GM23338 (cell line): ENCODE measurements at regions not wholly inside any gene's neighbourhood (a gene's known extent, or its start where the extent isn't known, plus 50 kb on each side); places are given as distances from the start of the nearest gene placed in this dataset.

Source experiments
- ATAC-seq: fragments of 200-7000 bp; cut with Tn5 transposase; 3 replicates; pipeline ENCODE4 v1.9.1; 2020
- DNase-seq: peaks from one replicate; pipeline ENCODE4 v3.0.0-alpha.2; 2015; ENCODE audit warnings: low spot score
- H2AFZ ChIP-seq: fragments of 200-600 bp; sonication (generic); 2 replicates; pipeline ENCODE4 v1.8.0; 2016; ENCODE audit warnings: antibody characterized with exemption, mild to moderate bottlenecking, moderate library complexity
- H3F3A ChIP-seq: fragments of 200-600 bp; sonication (generic); replicated peaks from 2 replicates; pipeline ENCODE4 v1.8.0; 2017; ENCODE audit warnings: antibody characterized with exemption, mixed run types, low read depth
- H3K27ac ChIP-seq: fragments of 200-600 bp; sonication (generic); 2 replicates; pipeline ENCODE4 v1.6.1; 2016; ENCODE audit warnings: low read depth
- H3K27me3 ChIP-seq: fragments of 200-600 bp; sonication (generic); 2 replicates; pipeline ENCODE4 v1.8.0; 2016; ENCODE audit warnings: mild to moderate bottlenecking, mixed run types, moderate library complexity; ENCODE audit not compliant: insufficient read depth
- H3K36me3 ChIP-seq: fragments of 200-600 bp; sonication (generic); 2 replicates; pipeline ENCODE4 v1.8.0; 2016; ENCODE audit warnings: mild to moderate bottlenecking; ENCODE audit not compliant: insufficient read depth
- H3K4me1 ChIP-seq: fragments of 200-600 bp; sonication (generic); 2 replicates; pipeline ENCODE4 v1.8.0; 2016; ENCODE audit warnings: mild to moderate bottlenecking, moderate library complexity; ENCODE audit not compliant: insufficient read depth
- H3K4me2 ChIP-seq: fragments of 200-600 bp; sonication (generic); 2 replicates; pipeline ENCODE4 v1.7.1; 2017; ENCODE audit warnings: mixed run types
- H3K4me3 ChIP-seq: fragments of 200-600 bp; sonication (generic); 2 replicates; pipeline ENCODE4 v1.6.1; 2016; ENCODE audit warnings: mixed run types
- H3K79me2 ChIP-seq: fragments of 200-600 bp; sonication (generic); replicated peaks from 2 replicates; pipeline ENCODE4 v1.8.0; 2017; ENCODE audit warnings: mild to moderate bottlenecking; ENCODE audit not compliant: insufficient read depth
- H3K9me2 ChIP-seq: fragments of 200-600 bp; sonication (generic); 2 replicates; pipeline ENCODE4 v1.8.0; 2017; ENCODE audit not compliant: insufficient read depth
- H4K20me1 ChIP-seq: fragments of 200-600 bp; sonication (generic); replicated peaks from 2 replicates; pipeline ENCODE4 v1.8.0; 2017; ENCODE audit warnings: mild to moderate bottlenecking; ENCODE audit not compliant: insufficient read depth
- H3K27ac Mint-ChIP-seq: 2 replicates; pipeline ENCODE4 v1.8.0; 2020; ENCODE audit warnings: inconsistent platforms, mild to moderate bottlenecking, moderate library complexity, mixed read lengths
- H3K27me3 Mint-ChIP-seq: 3 replicates; pipeline ENCODE4 v1.8.0; 2022; ENCODE audit warnings: low read depth, mild to moderate bottlenecking, moderate library complexity, mixed read lengths, inconsistent platforms; ENCODE audit not compliant: insufficient read depth, poor library complexity
- H3K36me3 Mint-ChIP-seq: 3 replicates; pipeline ENCODE4 v1.8.0; 2021; ENCODE audit warnings: low read depth, mild to moderate bottlenecking, inconsistent platforms, moderate library complexity, mixed read lengths
- H3K4me1 Mint-ChIP-seq: 3 replicates; pipeline ENCODE4 v1.8.0; 2020; ENCODE audit warnings: mild to moderate bottlenecking, inconsistent platforms, mixed read lengths
- H3K4me3 Mint-ChIP-seq: 3 replicates; pipeline ENCODE4 v1.8.0; 2021; ENCODE audit warnings: moderate library complexity, mild to moderate bottlenecking, inconsistent platforms, mixed read lengths
- H3K9me3 Mint-ChIP-seq: 3 replicates; pipeline ENCODE4 v1.8.0; 2020; ENCODE audit warnings: moderate library complexity, mild to moderate bottlenecking, inconsistent platforms, mixed read lengths
- CREB1 ChIP-seq: fragments of 250-450 bp; sonication (Bioruptor Pico); IDR thresholded peaks from 2 replicates; pipeline ENCODE4 v1.5.0; 2020; ENCODE audit warnings: low read depth, mild to moderate bottlenecking, moderate library complexity
- ETS1 ChIP-seq: IDR thresholded peaks from 2 replicates; pipeline ENCODE4 v1.6.1; 2016; ENCODE audit warnings: antibody characterized with exemption
- EZH2phosphoT487 ChIP-seq: fragments of 200-600 bp; sonication (generic); IDR thresholded peaks from one replicate; pipeline ENCODE4 v1.8.1; 2018; ENCODE audit warnings: antibody characterized with exemption; ENCODE audit not compliant: unreplicated experiment
- JUNB ChIP-seq: IDR thresholded peaks from one replicate; pipeline ENCODE4 v1.6.1; 2016; ENCODE audit warnings: antibody characterized with exemption; ENCODE audit not compliant: unreplicated experiment
- NANOG ChIP-seq: IDR thresholded peaks from 2 replicates; pipeline ENCODE4 v1.6.1; 2016; ENCODE audit warnings: antibody characterized with exemption, borderline replicate concordance
- POLR2AphosphoS5 ChIP-seq: IDR thresholded peaks from 2 replicates; pipeline ENCODE4 v1.6.1; 2016; ENCODE audit warnings: antibody characterized with exemption, low read depth
- STAT1 ChIP-seq: IDR thresholded peaks from one replicate; pipeline ENCODE4 v1.6.1; 2016; ENCODE audit warnings: antibody characterized with exemption; ENCODE audit not compliant: unreplicated experiment
- ZNF114 ChIP-seq: fragments of 250-450 bp; sonication (Bioruptor Pico); IDR thresholded peaks from 2 replicates; pipeline ENCODE4 v1.5.0; 2020; ENCODE audit warnings: mild to moderate bottlenecking, moderate library complexity
- ZNF331 ChIP-seq: fragments of 250-450 bp; sonication (Bioruptor Pico); IDR thresholded peaks from 2 replicates; pipeline ENCODE4 v1.5.0; 2020; ENCODE audit warnings: low read depth, mild to moderate bottlenecking, moderate library complexity
- ZNF462 ChIP-seq: fragments of 250-450 bp; sonication (Bioruptor Pico); IDR thresholded peaks from 2 replicates; pipeline ENCODE4 v1.5.0; 2020; ENCODE audit warnings: mild to moderate bottlenecking, moderate library complexity
- TF ChIP-seq, protein P1 (sequence below): IDR thresholded peaks from one replicate; pipeline ENCODE4 v1.6.1; 2018; ENCODE audit warnings: antibody characterized with exemption; ENCODE audit not compliant: unreplicated experiment
- TF ChIP-seq, protein P2 (sequence below), 2 experiments: fragments of 200-600 bp in 1 of 2; sonication (generic) in 1 of 2; conservative IDR thresholded peaks; 2 replicates each; pipeline versions ENCODE4 v1.5.1 to v1.6.1; 2016 to 2017; ENCODE audit warnings: antibody characterized with exemption in 2 of 2, low read depth in 2 of 2, mild to moderate bottlenecking in 2 of 2, moderate library complexity in 1 of 2

- DNase-seq (no peak), ATAC-seq (no peak)
- TF ChIP-seq ZNF462 (CRISPR knock-in tag) (no peak), JUNB (no peak), ZNF114 (CRISPR knock-in tag) (no peak), CREB1 (CRISPR knock-in tag) (no peak), ZNF331 (no peak), ETS1 (no peak), POLR2AphosphoS5 (no peak), STAT1 (no peak), NANOG (no peak), EZH2phosphoT487 (no peak)
- TF ChIP-seq, protein P1, sequence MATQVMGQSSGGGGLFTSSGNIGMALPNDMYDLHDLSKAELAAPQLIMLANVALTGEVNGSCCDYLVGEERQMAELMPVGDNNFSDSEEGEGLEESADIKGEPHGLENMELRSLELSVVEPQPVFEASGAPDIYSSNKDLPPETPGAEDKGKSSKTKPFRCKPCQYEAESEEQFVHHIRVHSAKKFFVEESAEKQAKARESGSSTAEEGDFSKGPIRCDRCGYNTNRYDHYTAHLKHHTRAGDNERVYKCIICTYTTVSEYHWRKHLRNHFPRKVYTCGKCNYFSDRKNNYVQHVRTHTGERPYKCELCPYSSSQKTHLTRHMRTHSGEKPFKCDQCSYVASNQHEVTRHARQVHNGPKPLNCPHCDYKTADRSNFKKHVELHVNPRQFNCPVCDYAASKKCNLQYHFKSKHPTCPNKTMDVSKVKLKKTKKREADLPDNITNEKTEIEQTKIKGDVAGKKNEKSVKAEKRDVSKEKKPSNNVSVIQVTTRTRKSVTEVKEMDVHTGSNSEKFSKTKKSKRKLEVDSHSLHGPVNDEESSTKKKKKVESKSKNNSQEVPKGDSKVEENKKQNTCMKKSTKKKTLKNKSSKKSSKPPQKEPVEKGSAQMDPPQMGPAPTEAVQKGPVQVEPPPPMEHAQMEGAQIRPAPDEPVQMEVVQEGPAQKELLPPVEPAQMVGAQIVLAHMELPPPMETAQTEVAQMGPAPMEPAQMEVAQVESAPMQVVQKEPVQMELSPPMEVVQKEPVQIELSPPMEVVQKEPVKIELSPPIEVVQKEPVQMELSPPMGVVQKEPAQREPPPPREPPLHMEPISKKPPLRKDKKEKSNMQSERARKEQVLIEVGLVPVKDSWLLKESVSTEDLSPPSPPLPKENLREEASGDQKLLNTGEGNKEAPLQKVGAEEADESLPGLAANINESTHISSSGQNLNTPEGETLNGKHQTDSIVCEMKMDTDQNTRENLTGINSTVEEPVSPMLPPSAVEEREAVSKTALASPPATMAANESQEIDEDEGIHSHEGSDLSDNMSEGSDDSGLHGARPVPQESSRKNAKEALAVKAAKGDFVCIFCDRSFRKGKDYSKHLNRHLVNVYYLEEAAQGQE: no peak
- TF ChIP-seq, protein P2, sequence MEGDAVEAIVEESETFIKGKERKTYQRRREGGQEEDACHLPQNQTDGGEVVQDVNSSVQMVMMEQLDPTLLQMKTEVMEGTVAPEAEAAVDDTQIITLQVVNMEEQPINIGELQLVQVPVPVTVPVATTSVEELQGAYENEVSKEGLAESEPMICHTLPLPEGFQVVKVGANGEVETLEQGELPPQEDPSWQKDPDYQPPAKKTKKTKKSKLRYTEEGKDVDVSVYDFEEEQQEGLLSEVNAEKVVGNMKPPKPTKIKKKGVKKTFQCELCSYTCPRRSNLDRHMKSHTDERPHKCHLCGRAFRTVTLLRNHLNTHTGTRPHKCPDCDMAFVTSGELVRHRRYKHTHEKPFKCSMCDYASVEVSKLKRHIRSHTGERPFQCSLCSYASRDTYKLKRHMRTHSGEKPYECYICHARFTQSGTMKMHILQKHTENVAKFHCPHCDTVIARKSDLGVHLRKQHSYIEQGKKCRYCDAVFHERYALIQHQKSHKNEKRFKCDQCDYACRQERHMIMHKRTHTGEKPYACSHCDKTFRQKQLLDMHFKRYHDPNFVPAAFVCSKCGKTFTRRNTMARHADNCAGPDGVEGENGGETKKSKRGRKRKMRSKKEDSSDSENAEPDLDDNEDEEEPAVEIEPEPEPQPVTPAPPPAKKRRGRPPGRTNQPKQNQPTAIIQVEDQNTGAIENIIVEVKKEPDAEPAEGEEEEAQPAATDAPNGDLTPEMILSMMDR (conservative IDR thresholded peaks at IDR 0.05; ENCODE audit: low read depth in 2 of 2): no peak
- no peaks in the 10 kb centered on the region; the same call in 2 of the 3 replicates for H3K9me3 Mint-ChIP-seq
- H2AFZ ChIP-seq: 0 out of 2 replicates have a peak overlapping the region, but pooled peaks have one; percentile 11
- H3K36me3 Mint-ChIP-seq: no peaks in the 10 kb centered on the region
- no peaks in the 10 kb centered on the region for H3K9me2 ChIP-seq
- no peak overlapping the region for H3K4me3 Mint-ChIP-seq
- no peak overlapping the region for H3K4me3 ChIP-seq
- no peak overlapping the region for H3K27ac Mint-ChIP-seq
- H4K20me1 ChIP-seq: no peaks in the 10 kb centered on the region
- H3K27me3 ChIP-seq: no peaks in the 10 kb centered on the region
- no peak overlapping the region for H3K4me2 ChIP-seq
- no peaks in the 10 kb centered on the region for H3F3A ChIP-seq
- H3K27ac ChIP-seq: no peak overlapping the region
- no peaks in the 10 kb centered on the region for H3K4me1 ChIP-seq
- no peaks in the 10 kb centered on the region for H3K36me3 ChIP-seq
- peaks cover 7% of the 10 kb centered on the region for H3K27me3 Mint-ChIP-seq
- H3K79me2 ChIP-seq: no peaks in the 10 kb centered on the region
- H3K4me1 Mint-ChIP-seq: no peaks in the 10 kb centered on the region
Observed at GRCh38 chr10:52609626-52610240, 162.9 kb downstream of the MBL2 start.
